ENCODE measurements at regions not wholly inside any gene's neighbourhood (a gene's known extent, or its start where the extent isn't known, plus 50 kb on each side); places are given as distances from the start of the nearest gene placed in this dataset.

DNA sequence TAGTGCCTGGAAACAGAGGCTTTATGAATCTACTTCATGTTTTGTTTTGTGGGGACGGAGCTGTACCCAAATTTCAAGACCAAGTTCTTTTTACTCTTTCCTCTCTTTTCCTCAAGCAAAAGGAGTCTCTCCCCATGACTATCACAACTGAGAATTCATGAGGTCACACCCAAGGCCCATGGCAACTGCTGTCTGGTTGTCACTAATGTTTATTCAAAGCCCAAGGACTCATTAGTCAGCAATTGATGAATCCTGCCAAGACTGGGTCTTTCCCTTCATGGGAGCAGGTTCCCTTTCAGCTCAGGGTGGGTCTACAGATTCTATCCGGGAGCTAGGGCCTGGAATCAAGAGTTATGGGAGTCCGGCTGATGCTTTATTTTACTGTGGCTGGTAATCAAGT is 441.5 kb upstream of the PCDH20 start:
- no peak for ATAC-seq (ENCODE audit: low FRiP score)

DNA sequence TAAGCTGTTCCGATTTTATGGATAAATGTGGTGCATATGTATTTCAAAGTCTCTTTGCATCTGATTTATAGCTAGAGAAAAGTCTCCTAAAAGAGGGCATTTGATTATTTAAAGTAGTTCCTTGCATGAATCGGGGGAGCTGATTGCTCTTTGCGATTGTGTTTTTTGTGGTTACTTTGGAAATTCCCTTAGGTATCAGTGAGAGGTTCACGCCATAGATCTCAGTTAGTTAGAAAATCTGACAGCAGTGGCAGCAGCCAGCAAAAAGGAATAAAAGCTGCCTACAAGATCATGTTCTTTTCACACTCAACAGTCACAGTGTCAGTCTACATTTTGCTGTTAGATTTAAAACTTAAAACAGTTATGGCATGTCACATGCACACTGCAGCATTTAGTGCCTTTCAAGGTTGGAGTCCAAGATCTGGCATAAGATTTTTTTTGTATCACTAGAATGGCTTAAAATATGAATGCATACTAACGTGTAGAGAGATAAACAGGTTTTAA is 436.5 kb upstream of the PCDH20 start:
- no peak for ATAC-seq (ENCODE audit: low FRiP score)
- Histone ChIP-seq H3K4me1 (ENCODE audit: control insufficient read depth in 1 of 2, insufficient read depth in 2 of 2, low read length in 2 of 2) (no peaks in the 10 kb centered on the region), H3K36me3 (ENCODE audit: control insufficient read depth in 1 of 2, insufficient read depth in 2 of 2, low read length in 1 of 2) (no peaks in the 10 kb centered on the region), H3K9me3 (ENCODE audit: control insufficient read depth, low read length) (no peaks in the 10 kb centered on the region), H3K27me3 (ENCODE audit: control insufficient read depth in 1 of 2, insufficient read depth in 2 of 2, low read length in 1 of 2) (no peaks in the 10 kb centered on the region), H3K4me3 (ENCODE audit: low read length in 2 of 2) (no peak overlapping the region), H3K27ac (ENCODE audit: low read depth in 1 of 2, low read length in 2 of 2) (no peak overlapping the region)
- intact Hi-C loops (cut with DNase I) = no loop called here
- WGBS, 2 donors = 61 to 65% methylated on average over 5 of the region's 5 CpGs
- DNase-seq = no peak

More for the DNA sequence above, 441.5 kb upstream of the PCDH20 start:
- Histone ChIP-seq H3K27me3 (ENCODE audit: control insufficient read depth in 1 of 2, insufficient read depth in 2 of 2, low read length in 1 of 2) (no peaks in the 10 kb centered on the region), H3K36me3 (ENCODE audit: control insufficient read depth in 1 of 2, insufficient read depth in 2 of 2, low read length in 1 of 2) (no peaks in the 10 kb centered on the region), H3K4me1 (ENCODE audit: control insufficient read depth in 1 of 2, insufficient read depth in 2 of 2, low read length in 2 of 2) (no peaks in the 10 kb centered on the region), H3K9me3 (ENCODE audit: control insufficient read depth, low read length) (no peaks in the 10 kb centered on the region), H3K4me3 (ENCODE audit: low read length in 2 of 2) (no peak overlapping the region), H3K27ac (ENCODE audit: low read depth in 1 of 2, low read length in 2 of 2) (no peak overlapping the region)
- 58 to 96% methylated on average over 3 of the region's 3 CpGs for WGBS, 2 donors
- intact Hi-C loops (cut with DNase I) = no loop called here
- no peak for DNase-seq

DNA sequence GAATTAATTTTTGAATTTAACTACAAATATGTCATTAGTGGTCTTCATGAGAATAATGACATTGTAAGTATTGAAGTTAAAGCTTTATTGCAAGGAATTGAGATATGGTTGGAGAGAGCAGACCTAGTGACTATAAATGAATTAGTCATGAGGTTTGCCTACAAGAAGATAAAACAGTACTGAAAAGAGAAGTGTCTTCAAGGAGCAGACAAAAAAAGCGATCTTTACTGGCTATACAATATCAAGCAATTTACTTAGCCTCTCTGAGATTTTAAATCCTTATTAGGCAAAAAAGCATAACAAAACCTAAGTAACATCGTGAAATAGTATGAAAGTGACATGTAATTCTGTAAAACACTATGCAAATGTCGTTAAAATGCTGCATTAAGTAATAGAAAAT is 435.1 kb upstream of the PCDH20 start:
- intact Hi-C loops (cut with DNase I) = no loop called here
- H3K4me1 ChIP-seq (ENCODE audit: control insufficient read depth in 1 of 2, insufficient read depth in 2 of 2, low read length in 2 of 2) = no peaks in the 10 kb centered on the region
- H3K4me3 ChIP-seq (ENCODE audit: low read length in 2 of 2) = no peak overlapping the region
- 94% methylated on average over 3 of the region's 3 CpGs for WGBS, 2 donors
- no peaks in the 10 kb centered on the region for H3K36me3 ChIP-seq (ENCODE audit: control insufficient read depth in 1 of 2, insufficient read depth in 2 of 2, low read length in 1 of 2)
- no peaks in the 10 kb centered on the region for H3K9me3 ChIP-seq (ENCODE audit: control insufficient read depth, low read length)
- H3K27ac ChIP-seq (ENCODE audit: low read depth in 1 of 2, low read length in 2 of 2) = no peak overlapping the region
- ATAC-seq (ENCODE audit: low FRiP score) (no peak), DNase-seq (no peak)
- no peaks in the 10 kb centered on the region for H3K27me3 ChIP-seq (ENCODE audit: control insufficient read depth in 1 of 2, insufficient read depth in 2 of 2, low read length in 1 of 2)

DNA sequence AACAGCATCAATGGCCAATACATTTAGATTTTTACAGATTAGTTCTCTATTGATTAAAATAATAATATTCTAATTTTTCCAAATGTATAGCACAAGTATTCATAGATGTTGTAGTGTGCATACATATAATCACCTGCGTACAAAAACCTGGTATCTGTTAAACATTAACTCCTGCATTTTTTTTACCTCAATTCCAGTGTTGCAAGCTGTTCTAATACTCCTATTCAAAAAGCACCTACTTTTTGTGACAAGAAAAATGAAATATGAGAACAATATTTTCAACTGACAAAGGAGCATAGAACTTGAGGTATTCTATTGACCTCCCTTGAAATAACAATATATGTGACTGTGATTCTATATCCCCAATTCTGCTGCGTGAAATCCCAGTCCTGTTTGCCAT is 422.9 kb upstream of the PCDH20 start:
- no peak for ATAC-seq (ENCODE audit: low FRiP score)
- Histone ChIP-seq H3K27ac (ENCODE audit: low read depth in 1 of 2, low read length in 2 of 2) (no peak overlapping the region), H3K4me1 (ENCODE audit: control insufficient read depth in 1 of 2, insufficient read depth in 2 of 2, low read length in 2 of 2) (no peaks in the 10 kb centered on the region), H3K9me3 (ENCODE audit: control insufficient read depth, low read length) (no peaks in the 10 kb centered on the region), H3K4me3 (ENCODE audit: low read length in 2 of 2) (no peak overlapping the region), H3K36me3 (ENCODE audit: control insufficient read depth in 1 of 2, insufficient read depth in 2 of 2, low read length in 1 of 2) (no peaks in the 10 kb centered on the region), H3K27me3 (ENCODE audit: control insufficient read depth in 1 of 2, insufficient read depth in 2 of 2, low read length in 1 of 2) (no peaks in the 10 kb centered on the region)
- DNase-seq = no peak
- intact Hi-C loops (cut with DNase I) = no loop called here
- WGBS, 2 donors = 92% methylated on average over 2 of the region's 2 CpGs

DNA sequence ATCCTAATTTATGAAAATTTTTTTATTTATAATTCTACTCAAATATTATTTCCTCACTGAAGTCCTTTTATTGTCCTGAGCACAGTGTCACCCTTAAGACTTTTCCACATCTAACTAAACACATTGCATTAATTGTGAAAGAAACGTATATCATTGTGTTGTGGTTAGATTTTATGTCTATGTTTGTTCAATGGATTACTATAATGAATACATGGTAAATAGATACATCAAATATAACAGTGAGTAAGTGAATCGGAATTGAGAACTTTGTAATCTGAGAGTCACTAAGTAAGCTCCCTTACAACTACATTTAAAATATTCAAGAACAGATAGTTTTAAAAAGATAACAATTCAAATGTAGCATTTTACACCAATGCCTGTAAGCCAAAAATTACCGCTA is 417.6 kb upstream of the PCDH20 start:
- H3K27ac ChIP-seq (ENCODE audit: low read depth in 1 of 2, low read length in 2 of 2) = no peak overlapping the region
- H3K9me3 ChIP-seq (ENCODE audit: control insufficient read depth, low read length) = peaks cover 1% of the 10 kb centered on the region
- ATAC-seq (ENCODE audit: low FRiP score) = no peak
- no peak for DNase-seq
- H3K4me1 ChIP-seq (ENCODE audit: control insufficient read depth in 1 of 2, insufficient read depth in 2 of 2, low read length in 2 of 2) = no peaks in the 10 kb centered on the region
- 93 to 97% methylated on average over 3 of the region's 3 CpGs for WGBS, 2 donors
- intact Hi-C loops (cut with DNase I) = no loop called here
- no peak overlapping the region for H3K4me3 ChIP-seq (ENCODE audit: low read length in 2 of 2)
- no peaks in the 10 kb centered on the region for H3K36me3 ChIP-seq (ENCODE audit: control insufficient read depth in 1 of 2, insufficient read depth in 2 of 2, low read length in 1 of 2)
- H3K27me3 ChIP-seq (ENCODE audit: control insufficient read depth in 1 of 2, insufficient read depth in 2 of 2, low read length in 1 of 2) = no peaks in the 10 kb centered on the region

DNA sequence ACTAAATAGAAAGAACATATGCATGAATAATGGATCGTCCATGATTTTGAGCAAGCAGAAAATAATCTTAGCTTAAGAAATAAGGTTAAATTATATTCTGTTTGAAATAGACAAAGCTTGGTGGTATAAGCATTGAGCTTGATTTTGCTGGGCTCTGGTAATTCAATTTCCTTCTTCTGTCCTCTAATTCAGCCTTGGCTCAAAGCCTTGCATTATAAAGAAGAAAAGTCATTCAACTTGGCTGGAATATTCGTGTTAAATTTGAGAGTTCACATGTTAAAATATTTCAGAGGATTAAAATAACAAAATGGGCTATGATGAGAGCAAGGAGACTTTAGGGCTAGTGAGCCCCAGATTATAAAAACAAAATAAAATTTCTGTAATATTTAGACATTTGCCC is 415.4 kb upstream of the PCDH20 start:
- 31 to 37% methylated on average over 2 of the region's 2 CpGs for WGBS, 2 donors
- Histone ChIP-seq H3K27ac (ENCODE audit: low read depth in 1 of 2, low read length in 2 of 2) (no peak overlapping the region), H3K36me3 (ENCODE audit: control insufficient read depth in 1 of 2, insufficient read depth in 2 of 2, low read length in 1 of 2) (no peaks in the 10 kb centered on the region), H3K4me1 (ENCODE audit: control insufficient read depth in 1 of 2, insufficient read depth in 2 of 2, low read length in 2 of 2) (no peaks in the 10 kb centered on the region), H3K9me3 (ENCODE audit: control insufficient read depth, low read length) (peaks cover 1% of the 10 kb centered on the region), H3K27me3 (ENCODE audit: control insufficient read depth in 1 of 2, insufficient read depth in 2 of 2, low read length in 1 of 2) (no peaks in the 10 kb centered on the region), H3K4me3 (ENCODE audit: low read length in 2 of 2) (no peak overlapping the region)
- ATAC-seq (ENCODE audit: low FRiP score) (no peak), DNase-seq (no peak)
- intact Hi-C loops (cut with DNase I) = no loop called here

DNA sequence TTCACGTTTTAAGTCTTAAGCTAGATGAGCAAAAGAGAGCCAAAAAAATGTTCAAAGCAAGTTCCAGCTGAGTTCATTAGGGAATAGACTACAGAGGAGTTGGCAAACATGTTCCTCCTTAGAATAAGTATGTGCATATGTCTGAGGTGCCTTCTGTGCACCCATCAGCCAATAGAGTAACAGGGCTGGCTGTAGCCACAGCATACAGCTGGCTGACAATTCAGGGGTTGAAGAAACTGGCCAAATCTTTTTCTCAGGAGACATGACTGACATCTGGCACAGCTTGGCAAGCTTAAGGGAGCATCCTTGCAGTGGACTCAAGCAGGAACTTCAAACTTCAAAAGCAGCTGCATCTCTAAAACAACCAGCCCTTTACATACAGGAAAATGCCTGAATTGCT is 414.8 kb upstream of the PCDH20 start:
- intact Hi-C loops (cut with DNase I) = no loop called here
- Histone ChIP-seq H3K27me3 (ENCODE audit: control insufficient read depth in 1 of 2, insufficient read depth in 2 of 2, low read length in 1 of 2) (no peaks in the 10 kb centered on the region), H3K4me3 (ENCODE audit: low read length in 2 of 2) (no peak overlapping the region), H3K4me1 (ENCODE audit: control insufficient read depth in 1 of 2, insufficient read depth in 2 of 2, low read length in 2 of 2) (no peaks in the 10 kb centered on the region), H3K9me3 (ENCODE audit: control insufficient read depth, low read length) (peaks cover 1% of the 10 kb centered on the region), H3K36me3 (ENCODE audit: control insufficient read depth in 1 of 2, insufficient read depth in 2 of 2, low read length in 1 of 2) (no peaks in the 10 kb centered on the region), H3K27ac (ENCODE audit: low read depth in 1 of 2, low read length in 2 of 2) (no peak overlapping the region)
- no peak for ATAC-seq (ENCODE audit: low FRiP score)
- WGBS, 2 donors = 63 to 67% methylated on average over 1 of the region's 1 CpG
- no peak for DNase-seq

DNA sequence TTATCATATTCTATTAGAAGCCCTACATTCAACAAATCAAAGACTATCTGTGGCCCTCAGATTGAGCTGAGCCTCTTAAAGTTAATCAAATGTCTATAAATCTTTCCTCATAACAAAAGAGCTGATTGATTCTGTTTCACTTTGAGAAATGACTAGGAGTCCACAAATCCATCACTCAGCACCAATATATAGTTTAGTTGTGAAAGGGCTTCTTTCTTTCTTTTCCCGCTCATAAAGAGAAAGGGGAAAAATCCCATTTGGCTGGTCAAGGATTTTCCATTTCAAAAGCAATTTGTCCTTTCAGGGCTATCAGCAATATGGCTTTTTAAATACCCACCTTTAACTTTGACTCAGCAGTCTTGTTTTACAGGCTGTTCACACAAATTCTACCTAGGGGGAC is 408.5 kb upstream of the PCDH20 start:
- Histone ChIP-seq H3K27me3 (ENCODE audit: control insufficient read depth in 1 of 2, insufficient read depth in 2 of 2, low read length in 1 of 2) (no peaks in the 10 kb centered on the region), H3K27ac (ENCODE audit: low read depth in 1 of 2, low read length in 2 of 2) (no peak overlapping the region), H3K36me3 (ENCODE audit: control insufficient read depth in 1 of 2, insufficient read depth in 2 of 2, low read length in 1 of 2) (no peaks in the 10 kb centered on the region), H3K9me3 (ENCODE audit: control insufficient read depth, low read length) (no peaks in the 10 kb centered on the region), H3K4me3 (ENCODE audit: low read length in 2 of 2) (no peak overlapping the region), H3K4me1 (ENCODE audit: control insufficient read depth in 1 of 2, insufficient read depth in 2 of 2, low read length in 2 of 2) (no peaks in the 10 kb centered on the region)
- WGBS, 2 donors = 91 to 92% methylated on average over 1 of the region's 1 CpG
- intact Hi-C loops (cut with DNase I) = no loop called here
- ATAC-seq (ENCODE audit: low FRiP score) = no peak
- DNase-seq = no peak

DNA sequence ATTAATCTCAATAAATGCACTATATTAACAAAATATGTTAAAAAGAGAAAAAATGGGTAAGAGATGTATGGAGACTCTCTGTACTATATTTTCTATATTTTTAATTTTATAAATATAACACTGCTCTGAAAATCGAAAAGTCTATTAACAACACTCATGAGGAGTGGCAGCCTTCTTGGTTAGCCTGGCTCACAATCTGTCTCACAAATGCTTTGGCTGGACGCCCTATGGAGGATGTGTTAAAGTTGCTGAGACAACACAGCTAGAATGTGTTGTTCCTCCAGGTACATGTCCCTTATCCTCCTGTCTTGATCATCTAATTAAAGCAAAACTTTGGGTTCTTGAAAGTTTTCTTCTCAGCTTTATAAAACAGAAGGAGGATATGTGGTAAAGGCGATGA is 396.6 kb upstream of the PCDH20 start:
- DNase-seq = no peak
- ATAC-seq (ENCODE audit: low FRiP score) = no peak
- Histone ChIP-seq H3K27ac (ENCODE audit: low read depth in 1 of 2, low read length in 2 of 2) (no peak overlapping the region), H3K4me3 (ENCODE audit: low read length in 2 of 2) (no peak overlapping the region), H3K4me1 (ENCODE audit: control insufficient read depth in 1 of 2, insufficient read depth in 2 of 2, low read length in 2 of 2) (no peaks in the 10 kb centered on the region), H3K36me3 (ENCODE audit: control insufficient read depth in 1 of 2, insufficient read depth in 2 of 2, low read length in 1 of 2) (no peaks in the 10 kb centered on the region), H3K9me3 (ENCODE audit: control insufficient read depth, low read length) (no peaks in the 10 kb centered on the region), H3K27me3 (ENCODE audit: control insufficient read depth in 1 of 2, insufficient read depth in 2 of 2, low read length in 1 of 2) (no peaks in the 10 kb centered on the region)
- 85 to 90% methylated on average over 3 of the region's 3 CpGs for WGBS, 2 donors
- intact Hi-C loops (cut with DNase I) = no loop called here
